OCI-LY3 (cell line): ENCODE measurements at regions not wholly inside any gene's neighbourhood (a gene's known extent, or its start where the extent isn't known, plus 50 kb on each side); places are given as distances from the start of the nearest gene placed in this dataset.

Experiments
- EZH2phosphoT487 ChIP-seq: fragments of 200-600 bp; shearing (Covaris generic); IDR thresholded peaks from 2 replicates; pipeline ENCODE4 v1.6.1; 2018; ENCODE audit warnings: antibody characterized with exemption, mixed run types, low read depth
- TF ChIP-seq, protein P1 (sequence below): fragments of 200-600, 300-600 bp; sonication (generic); IDR thresholded peaks from 2 replicates; pipeline ENCODE4 v1.5.1; 2014; ENCODE audit warnings: antibody characterized with exemption, low read length, low read depth

GRCh38 chr11:110919241-110919922, 207.1 kb upstream of the ARHGAP20 start:
- TF ChIP-seq, protein P1, sequence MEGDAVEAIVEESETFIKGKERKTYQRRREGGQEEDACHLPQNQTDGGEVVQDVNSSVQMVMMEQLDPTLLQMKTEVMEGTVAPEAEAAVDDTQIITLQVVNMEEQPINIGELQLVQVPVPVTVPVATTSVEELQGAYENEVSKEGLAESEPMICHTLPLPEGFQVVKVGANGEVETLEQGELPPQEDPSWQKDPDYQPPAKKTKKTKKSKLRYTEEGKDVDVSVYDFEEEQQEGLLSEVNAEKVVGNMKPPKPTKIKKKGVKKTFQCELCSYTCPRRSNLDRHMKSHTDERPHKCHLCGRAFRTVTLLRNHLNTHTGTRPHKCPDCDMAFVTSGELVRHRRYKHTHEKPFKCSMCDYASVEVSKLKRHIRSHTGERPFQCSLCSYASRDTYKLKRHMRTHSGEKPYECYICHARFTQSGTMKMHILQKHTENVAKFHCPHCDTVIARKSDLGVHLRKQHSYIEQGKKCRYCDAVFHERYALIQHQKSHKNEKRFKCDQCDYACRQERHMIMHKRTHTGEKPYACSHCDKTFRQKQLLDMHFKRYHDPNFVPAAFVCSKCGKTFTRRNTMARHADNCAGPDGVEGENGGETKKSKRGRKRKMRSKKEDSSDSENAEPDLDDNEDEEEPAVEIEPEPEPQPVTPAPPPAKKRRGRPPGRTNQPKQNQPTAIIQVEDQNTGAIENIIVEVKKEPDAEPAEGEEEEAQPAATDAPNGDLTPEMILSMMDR, result no peak
- TF ChIP-seq EZH2phosphoT487, result no peak
